HG03066 (cell line): ENCODE measurements at regions not wholly inside any gene's neighbourhood (a gene's known extent, or its start where the extent isn't known, plus 50 kb on each side); places are given as distances from the start of the nearest gene placed in this dataset.
"Not testable (repeated sequence)": the region's sequence is repeated elsewhere in the genome, so short reads cannot be mapped to it uniquely, and the experiment has no call there.

Experiments
- ATAC-seq: cut with Tn5 transposase; IDR thresholded peaks from one replicate; pipeline ENCODE4 v1.9.1; 2021; ENCODE audit warnings: low read depth; ENCODE audit not compliant: unreplicated experiment

DNA sequence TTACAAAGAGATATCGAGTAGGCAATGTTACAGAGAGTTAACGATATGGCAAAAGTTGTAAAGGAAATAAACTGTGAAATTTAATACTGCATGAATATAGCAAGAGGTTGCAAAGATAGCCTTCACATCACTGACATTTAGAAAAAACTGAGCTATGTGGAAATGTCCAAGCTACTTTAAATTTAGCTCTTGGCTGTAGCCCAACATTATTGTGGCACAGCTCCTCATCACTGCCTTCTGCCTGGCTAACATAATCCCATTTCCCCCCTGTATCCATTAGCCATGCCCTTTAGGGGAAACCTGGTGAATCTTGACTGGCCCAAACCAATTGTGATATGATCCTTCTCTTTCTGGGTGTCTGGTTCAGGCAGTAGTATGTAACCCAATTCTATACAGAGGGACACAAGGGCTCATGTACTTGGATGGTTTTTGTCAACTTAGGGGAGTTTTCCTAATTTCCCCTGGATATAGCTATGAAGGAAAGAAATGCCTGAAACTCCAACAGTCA, 115.4 kb downstream of the PFDN4 start:
- no peak for ATAC-seq

DNA sequence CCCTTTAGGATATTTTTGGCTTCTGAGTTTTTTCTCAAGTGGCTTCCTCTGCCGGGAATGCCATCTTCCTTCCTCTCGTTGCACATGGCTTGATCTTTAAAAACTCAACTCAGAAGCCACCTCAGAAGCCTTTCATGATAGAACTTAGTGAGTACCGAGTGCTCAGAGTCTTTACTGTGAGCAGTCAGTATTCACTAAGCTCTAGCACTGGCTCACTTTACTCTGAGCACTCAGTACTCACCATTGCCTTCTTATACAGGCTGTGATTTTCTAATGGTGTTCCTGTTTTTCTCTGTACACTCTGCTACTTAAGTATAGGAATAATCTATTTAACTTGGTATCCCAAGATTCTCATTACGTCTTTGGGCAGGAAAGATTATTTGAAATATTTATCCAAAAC, 116.2 kb downstream of the PFDN4 start:
- no peak for ATAC-seq

GRCh38 chr20:54324652-54325285, 116.9 kb downstream of the PFDN4 start:
- no peak for ATAC-seq

DNA sequence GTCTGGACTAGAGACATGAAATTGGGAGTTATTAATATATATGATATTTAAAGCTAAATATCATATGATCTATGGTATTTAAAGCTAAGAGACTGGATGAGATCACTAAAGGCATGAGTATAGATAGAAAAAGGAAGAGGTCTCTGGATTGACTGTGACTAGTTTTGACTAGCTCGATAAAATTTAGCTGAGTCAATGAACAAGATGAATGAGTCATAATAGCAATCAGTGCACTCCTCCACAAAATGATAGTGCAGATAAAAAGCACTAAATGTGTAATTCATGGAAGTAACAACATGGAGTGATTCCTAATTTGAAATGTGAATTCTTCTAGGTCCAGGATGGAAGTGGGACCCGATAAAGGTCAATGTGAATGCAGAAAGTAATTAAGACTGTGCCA, 127.4 kb downstream of the PFDN4 start:
- ATAC-seq, result no peak

- no peak for ATAC-seq
Measured at GRCh38 chr20:54337144-54337543, 129.3 kb downstream of the PFDN4 start.

DNA sequence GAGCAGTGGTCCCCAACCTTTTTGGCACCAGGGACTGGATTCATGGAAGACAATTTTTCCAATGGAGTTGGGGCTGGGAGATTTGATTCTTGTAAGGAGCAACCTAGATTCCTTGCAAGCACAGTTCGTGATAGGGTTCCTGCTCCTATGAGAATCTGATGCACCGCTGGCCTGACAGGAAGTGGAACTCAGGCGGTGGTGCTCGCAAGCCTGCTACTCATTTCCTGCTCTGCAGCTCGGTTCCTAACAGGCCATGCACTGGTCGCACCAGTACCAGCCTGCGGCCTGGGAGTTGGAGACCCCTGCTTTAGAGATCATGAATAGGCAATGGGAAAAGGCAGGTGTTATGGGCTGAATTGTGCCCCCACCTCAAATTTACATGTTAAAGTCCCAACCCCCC, 131.2 kb downstream of the PFDN4 start:
- no peak for ATAC-seq

GRCh38 chr20:54340206-54340605, 132.3 kb downstream of the PFDN4 start:
- ATAC-seq, result no peak

GRCh38 chr20:54340667-54341081, 132.8 kb downstream of the PFDN4 start:
- ATAC-seq, result no peak

DNA sequence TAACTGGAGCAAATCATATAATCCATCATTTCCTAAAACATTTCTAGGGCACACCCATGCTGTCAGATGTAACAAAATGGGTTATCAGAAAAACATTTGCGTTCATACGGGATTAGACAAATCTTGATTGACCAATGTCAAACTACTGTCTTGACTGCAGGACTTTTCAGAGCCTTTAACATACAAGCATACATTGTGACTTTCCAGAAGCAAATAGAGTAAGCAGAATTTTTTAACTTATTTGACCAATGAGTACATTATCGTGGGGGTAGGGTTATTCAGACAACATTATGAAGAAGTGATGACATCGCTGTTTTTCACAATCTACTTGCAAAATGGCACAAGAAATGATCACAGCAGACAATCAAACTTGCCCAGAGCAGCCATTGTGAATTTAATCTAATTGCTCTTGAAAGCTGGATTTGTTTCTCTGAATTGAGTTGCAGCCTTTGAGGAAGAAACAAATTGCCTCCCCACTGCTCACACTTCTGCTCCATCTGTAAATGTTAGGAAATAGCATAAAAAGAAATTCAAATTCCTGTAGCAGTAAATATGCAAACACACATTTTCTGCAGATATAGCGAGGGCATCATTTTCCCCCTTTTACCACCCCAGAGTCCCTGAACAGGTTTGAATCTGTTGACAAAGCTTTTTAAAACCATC, 133.0 kb upstream of the DOK5 start:
- no peak for ATAC-seq

- ATAC-seq, result no peak
Measured at GRCh38 chr20:54343099-54343498, 132.3 kb upstream of the DOK5 start.

- no peak for ATAC-seq
Measured at GRCh38 chr20:54343634-54344033, 131.8 kb upstream of the DOK5 start.

DNA sequence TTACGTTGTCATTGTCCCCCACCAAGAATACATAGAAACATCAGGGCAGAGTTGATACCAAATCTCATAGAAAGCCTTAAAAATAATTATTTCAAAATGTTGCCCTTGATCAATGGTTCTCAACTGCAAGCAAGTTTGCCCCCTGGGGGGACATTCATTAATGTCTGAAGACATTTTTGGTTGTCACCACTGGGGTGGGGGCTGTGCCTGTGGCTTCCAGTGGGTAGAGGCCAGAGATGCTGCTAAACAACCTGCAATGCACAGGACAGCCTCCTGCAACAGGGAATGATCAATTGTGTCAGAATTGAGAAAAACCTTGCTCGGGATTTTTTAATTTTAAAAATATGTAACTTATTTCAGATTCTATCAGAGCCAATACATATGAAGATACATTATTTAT, 130.6 kb upstream of the DOK5 start:
- ATAC-seq, result no peak

DNA sequence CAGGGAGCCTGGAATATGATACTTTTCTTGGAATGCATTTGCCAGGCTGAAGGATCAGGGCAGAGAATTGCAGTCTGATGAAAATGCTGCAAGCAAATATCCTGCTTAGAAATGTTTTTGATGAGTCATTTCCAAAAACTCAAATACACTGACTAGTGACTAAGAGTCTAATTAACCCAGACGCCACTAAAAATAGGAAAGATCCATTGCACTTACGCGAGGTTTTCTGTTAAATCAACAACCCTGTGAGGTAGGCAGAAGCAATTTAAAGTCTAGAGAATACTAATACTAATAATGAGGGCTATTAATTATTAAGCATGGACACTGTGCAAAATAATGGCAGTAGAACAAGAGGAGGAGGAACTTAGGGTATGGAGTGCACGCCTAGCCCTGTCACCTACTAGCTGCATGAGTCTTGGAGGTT, 130.1 kb upstream of the DOK5 start:
- peak; percentile 81 for ATAC-seq

GRCh38 chr20:54345821-54346220, 129.6 kb upstream of the DOK5 start:
- ATAC-seq, result no peak

DNA sequence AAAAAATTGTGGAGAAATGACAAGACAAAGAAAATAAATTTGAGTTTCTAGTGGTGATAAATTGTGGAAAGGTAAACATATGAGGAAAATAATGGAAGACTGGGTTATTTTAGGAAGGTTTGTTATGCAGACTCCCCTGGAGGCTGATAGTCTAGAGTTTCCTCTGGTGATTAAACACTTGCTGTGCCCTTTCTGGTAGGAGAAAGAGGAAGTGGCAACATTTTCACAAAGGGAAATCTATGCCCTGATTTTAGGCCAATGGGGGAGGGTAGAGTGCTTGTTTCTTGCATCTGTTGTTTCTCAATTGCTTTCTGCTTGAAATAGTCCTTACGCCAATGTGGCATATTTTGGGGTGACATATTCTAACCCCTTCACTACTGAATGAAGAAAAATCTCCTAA, 129.1 kb upstream of the DOK5 start:
- no peak for ATAC-seq

DNA sequence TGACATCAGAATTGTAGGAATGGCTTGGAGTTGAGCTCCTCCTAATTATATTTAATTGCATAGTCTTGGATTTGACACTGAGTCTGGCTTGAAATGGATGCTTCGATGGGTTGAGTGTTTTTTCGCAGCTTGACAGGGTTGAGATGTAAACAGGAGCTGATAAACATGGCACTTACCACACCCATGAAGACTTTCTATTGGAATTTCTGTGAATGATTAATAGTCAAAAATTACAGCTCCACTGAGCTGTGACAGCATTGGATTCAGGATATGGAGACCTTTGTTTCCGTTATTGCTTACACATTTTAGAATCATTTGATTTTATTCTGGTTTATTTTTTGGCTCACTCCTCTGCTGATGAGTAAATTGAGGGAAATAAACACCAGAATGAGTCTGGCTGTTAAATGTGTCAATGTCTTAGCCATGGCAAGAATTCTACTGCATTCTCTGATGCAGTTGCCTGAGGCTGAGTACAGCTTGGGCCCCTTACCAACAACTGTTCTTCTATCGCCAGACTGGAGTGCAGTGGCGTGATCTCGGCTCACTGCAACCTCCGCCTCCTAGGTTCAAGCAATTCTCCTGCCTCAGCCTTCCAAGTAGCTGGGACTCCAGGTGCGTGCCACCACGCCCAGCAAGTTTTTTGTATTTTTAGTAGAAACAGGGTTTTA, 128.1 kb upstream of the DOK5 start:
- ATAC-seq, result no peak

DNA sequence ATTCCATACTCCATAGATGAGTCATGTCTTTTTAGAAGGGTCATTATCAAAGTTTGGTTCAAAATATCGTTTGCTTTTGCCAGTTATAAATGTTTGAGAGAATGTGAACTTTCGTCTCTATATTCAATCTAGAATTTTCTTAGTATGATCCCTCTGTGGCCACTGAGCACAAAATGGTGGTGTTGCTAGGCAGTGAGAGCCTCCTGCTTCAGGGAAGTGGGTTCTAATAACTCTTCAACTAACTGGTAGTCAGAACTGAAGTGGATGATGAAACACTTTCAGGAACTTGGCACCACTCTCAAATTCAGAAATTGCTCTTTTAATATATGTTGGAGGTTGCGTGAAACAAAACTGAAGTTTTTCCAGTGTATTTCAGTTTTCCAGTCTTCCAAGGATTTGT, 125.0 kb upstream of the DOK5 start:
- ATAC-seq, result no peak

GRCh38 chr20:54351371-54352136, 123.8 kb upstream of the DOK5 start:
- ATAC-seq, result no peak

- ATAC-seq, result not testable (repeated sequence)
Measured at GRCh38 chr20:54352541-54352940, 122.9 kb upstream of the DOK5 start.

GRCh38 chr20:54353292-54353691, 122.1 kb upstream of the DOK5 start:
- no peak for ATAC-seq
